ENCODE measurements at regions not wholly inside any gene's neighbourhood (a gene's known extent, or its start where the extent isn't known, plus 50 kb on each side); places are given as distances from the start of the nearest gene placed in this dataset.

- TF ChIP-seq CTCF (IDR thresholded peaks at IDR 0.05; ENCODE audit: unreplicated experiment in 3 of 3) = no peak
- H3K36me3 Mint-ChIP-seq (ENCODE audit: low read depth) = no peaks in the 10 kb centered on the region
- H3K4me3 Mint-ChIP-seq = no peak overlapping the region
- H3K9me3 Mint-ChIP-seq = no peaks in the 10 kb centered on the region
- H3K27me3 Mint-ChIP-seq (ENCODE audit: low read depth) = peaks cover 71% of the 10 kb centered on the region
- no peaks in the 10 kb centered on the region for H3K4me1 Mint-ChIP-seq
- H3K27ac Mint-ChIP-seq = no peak overlapping the region
These were observed 311.4 kb downstream of the TFAP2C start for GRCh38 chr20:56940466-56940865.

GRCh38 chr20:56941101-56941686, 312.1 kb downstream of the TFAP2C start:
- H3K36me3 Mint-ChIP-seq (ENCODE audit: low read depth) = no peaks in the 10 kb centered on the region
- H3K4me1 Mint-ChIP-seq = no peaks in the 10 kb centered on the region
- no peak overlapping the region for H3K27ac Mint-ChIP-seq
- TF ChIP-seq CTCF (IDR thresholded peaks at IDR 0.05; ENCODE audit: unreplicated experiment in 3 of 3) = no peak
- peaks cover 77% of the 10 kb centered on the region for H3K27me3 Mint-ChIP-seq (ENCODE audit: low read depth)
- H3K4me3 Mint-ChIP-seq = no peak overlapping the region
- H3K9me3 Mint-ChIP-seq = no peaks in the 10 kb centered on the region

- no peaks in the 10 kb centered on the region for H3K9me3 Mint-ChIP-seq
- no peak overlapping the region for H3K4me3 Mint-ChIP-seq
- TF ChIP-seq CTCF (IDR thresholded peaks at IDR 0.05; ENCODE audit: unreplicated experiment in 3 of 3) = no peak
- no peaks in the 10 kb centered on the region for H3K4me1 Mint-ChIP-seq
- H3K27me3 Mint-ChIP-seq (ENCODE audit: low read depth) = peaks cover 81% of the 10 kb centered on the region
- H3K27ac Mint-ChIP-seq = no peak overlapping the region
- H3K36me3 Mint-ChIP-seq (ENCODE audit: low read depth) = no peaks in the 10 kb centered on the region
These were observed 315.1 kb downstream of the TFAP2C start for GRCh38 chr20:56943946-56944945.

- Mint-ChIP-seq H3K27me3 (ENCODE audit: low read depth) (peaks cover 80% of the 10 kb centered on the region), H3K4me1 (no peaks in the 10 kb centered on the region), H3K27ac (peak overlapping the region in 1 of 3 experiments; percentile 32), H3K9me3 (no peaks in the 10 kb centered on the region), H3K36me3 (ENCODE audit: low read depth) (no peaks in the 10 kb centered on the region), H3K4me3 (no peak overlapping the region)
- no peak for TF ChIP-seq CTCF (IDR thresholded peaks at IDR 0.05; ENCODE audit: unreplicated experiment in 3 of 3)
These were observed 316.0 kb downstream of the TFAP2C start for GRCh38 chr20:56945057-56945456.

GRCh38 chr20:56945901-56946300, 316.8 kb downstream of the TFAP2C start:
- Mint-ChIP-seq H3K4me3 (no peak overlapping the region), H3K9me3 (no peaks in the 10 kb centered on the region), H3K36me3 (ENCODE audit: low read depth) (no peaks in the 10 kb centered on the region), H3K27me3 (ENCODE audit: low read depth) (peaks cover 82% of the 10 kb centered on the region), H3K4me1 (no peaks in the 10 kb centered on the region), H3K27ac (no peak overlapping the region)
- no peak for TF ChIP-seq CTCF (IDR thresholded peaks at IDR 0.05; ENCODE audit: unreplicated experiment in 3 of 3)

All from nephron (organoid).